ENCODE measurements at regions not wholly inside any gene's neighbourhood (a gene's known extent, or its start where the extent isn't known, plus 50 kb on each side); places are given as distances from the start of the nearest gene placed in this dataset.

GRCh38 chr4:63670735-63671134 is 738.5 kb downstream of the TECRL start:
- Histone ChIP-seq H3K9me2 (ENCODE audit: insufficient read depth, low read length) (no peaks in the 10 kb centered on the region), H3K4me3 (ENCODE audit: low read depth, low read length, poor library complexity, severe bottlenecking) (no peak overlapping the region), H3K4me1 (ENCODE audit: insufficient read depth, low read length, poor library complexity, severe bottlenecking) (no peaks in the 10 kb centered on the region), H3K4me2 (ENCODE audit: low read length) (no peak overlapping the region), H4K20me1 (ENCODE audit: insufficient read depth, low read length) (no peaks in the 10 kb centered on the region), H3K9me3 (ENCODE audit: low read length) (no peaks in the 10 kb centered on the region), H3K79me2 (ENCODE audit: insufficient read depth, low read depth, low read length) (no peaks in the 10 kb centered on the region), H2AFZ (ENCODE audit: low read length) (no peak overlapping the region), H3K36me3 (ENCODE audit: insufficient read depth, low read length) (no peaks in the 10 kb centered on the region), H3K27ac (ENCODE audit: low read depth, low read length, poor library complexity, severe bottlenecking) (no peak overlapping the region)
- intact Hi-C loops (cut with micrococcal nuclease; ENCODE audit: unreplicated experiment): no loop called here
- no TSS peak for BruUV-seq (replicated peaks)
- ChIA-PET CTCF (ENCODE audit: unreplicated experiment) (no interaction called here), POLR2A (no interaction called here)
- TF ChIP-seq CTCF (conservative IDR thresholded peaks at IDR 0.05; ENCODE audit: low read length) (no peak), EZH2phosphoT487 (IDR thresholded peaks at IDR 0.05; ENCODE audit: borderline replicate concordance, low read depth, low read length) (no peak)
- no peak for DNase-seq (ENCODE audit: low spot score)

- intact Hi-C loops (cut with micrococcal nuclease; ENCODE audit: unreplicated experiment): no loop called here
- no peaks in the 10 kb centered on the region for H3K9me3 ChIP-seq (ENCODE audit: low read length)
- H3K4me3 ChIP-seq (ENCODE audit: low read depth, low read length, poor library complexity, severe bottlenecking): no peak overlapping the region
- CTCF ChIA-PET (ENCODE audit: unreplicated experiment): no interaction called here
- TF ChIP-seq EZH2phosphoT487 (IDR thresholded peaks at IDR 0.05; ENCODE audit: borderline replicate concordance, low read depth, low read length) (no peak), CTCF (conservative IDR thresholded peaks at IDR 0.05; ENCODE audit: low read length) (no peak)
- H3K4me1 ChIP-seq (ENCODE audit: insufficient read depth, low read length, poor library complexity, severe bottlenecking): no peaks in the 10 kb centered on the region
- H3K79me2 ChIP-seq (ENCODE audit: insufficient read depth, low read depth, low read length): no peaks in the 10 kb centered on the region
- no peaks in the 10 kb centered on the region for H4K20me1 ChIP-seq (ENCODE audit: insufficient read depth, low read length)
- BruUV-seq (replicated peaks): no TSS peak
- H3K4me2 ChIP-seq (ENCODE audit: low read length): no peak overlapping the region
- no peaks in the 10 kb centered on the region for H3K9me2 ChIP-seq (ENCODE audit: insufficient read depth, low read length)
- H3K27ac ChIP-seq (ENCODE audit: low read depth, low read length, poor library complexity, severe bottlenecking): no peak overlapping the region
- POLR2A ChIA-PET: no interaction called here
- no peaks in the 10 kb centered on the region for H3K36me3 ChIP-seq (ENCODE audit: insufficient read depth, low read length)
- no peak for DNase-seq (ENCODE audit: low spot score)
- no peak overlapping the region for H2AFZ ChIP-seq (ENCODE audit: low read length)
Observed at GRCh38 chr4:63663870-63664269, 745.4 kb downstream of the TECRL start.

- CTCF ChIA-PET (ENCODE audit: unreplicated experiment): no interaction called here
- H3K4me3 ChIP-seq (ENCODE audit: low read depth, low read length, poor library complexity, severe bottlenecking): no peak overlapping the region
- BruUV-seq (replicated peaks): no TSS peak
Observed at GRCh38 chr4:63644396-63644795, 764.9 kb downstream of the TECRL start.

More at GRCh38 chr4:63644396-63644795, 764.9 kb downstream of the TECRL start:
- no peak for DNase-seq (ENCODE audit: low spot score)
- TF ChIP-seq CTCF (conservative IDR thresholded peaks at IDR 0.05; ENCODE audit: low read length) (no peak), EZH2phosphoT487 (IDR thresholded peaks at IDR 0.05; ENCODE audit: borderline replicate concordance, low read depth, low read length) (no peak)
- Histone ChIP-seq H3K9me3 (ENCODE audit: low read length) (no peaks in the 10 kb centered on the region), H3K36me3 (ENCODE audit: insufficient read depth, low read length) (no peaks in the 10 kb centered on the region), H3K4me2 (ENCODE audit: low read length) (no peak overlapping the region), H2AFZ (ENCODE audit: low read length) (no peak overlapping the region), H4K20me1 (ENCODE audit: insufficient read depth, low read length) (no peaks in the 10 kb centered on the region), H3K27ac (ENCODE audit: low read depth, low read length, poor library complexity, severe bottlenecking) (no peak overlapping the region), H3K4me1 (ENCODE audit: insufficient read depth, low read length, poor library complexity, severe bottlenecking) (no peaks in the 10 kb centered on the region), H3K9me2 (ENCODE audit: insufficient read depth, low read length) (no peaks in the 10 kb centered on the region), H3K79me2 (ENCODE audit: insufficient read depth, low read depth, low read length) (no peaks in the 10 kb centered on the region)
- POLR2A ChIA-PET: no interaction called here
- intact Hi-C loops (cut with micrococcal nuclease; ENCODE audit: unreplicated experiment): no loop called here

Measured in OCI-LY7 (cell line).